Prostate gland (tissue), 2 donors: ENCODE measurements at regions not wholly inside any gene's neighbourhood (a gene's known extent, or its start where the extent isn't known, plus 50 kb on each side); places are given as distances from the start of the nearest gene placed in this dataset.

Experiments used
- DNase-seq: peaks from one replicate; pipeline ENCODE4 v3.0.0-alpha.2; 2019; ENCODE audit warnings: low spot score
- H3K27ac ChIP-seq, 2 donors: fragments of 200-600 bp; sonication (generic); 2 replicates each; pipeline ENCODE4 v1.5.1; 2017 to 2019
- H3K27me3 ChIP-seq: fragments of 200-600 bp; sonication (generic); replicated peaks from 2 replicates; pipeline ENCODE4 v1.5.1; 2019; ENCODE audit not compliant: insufficient read depth
- H3K36me3 ChIP-seq, 2 donors: fragments of 200-600 bp; sonication (generic); 1 replicate in 1 of 2; 2 replicates in 1 of 2; pipeline versions ENCODE4 v1.5.1 to v1.8.1; 2017 to 2019
- H3K4me1 ChIP-seq: fragments of 200-600 bp; sonication (generic); replicated peaks from 2 replicates; pipeline ENCODE4 v1.5.1; 2019
- H3K4me3 ChIP-seq, 2 donors: fragments of 200-600 bp; sonication (generic); 2 replicates each; pipeline ENCODE4 v1.5.1; 2017 to 2019
- H3K9me3 ChIP-seq: fragments of 200-600 bp; sonication (generic); 2 replicates; pipeline ENCODE4 v1.5.1; 2017
- POLR2A ChIP-seq: fragments of 450-650 bp; IDR thresholded peaks from one replicate; pipeline ENCODE4 v1.6.1; 2016; ENCODE audit warnings: antibody characterized with exemption, mild to moderate bottlenecking
- POLR2AphosphoS5 ChIP-seq: sonication (generic); formaldehyde crosslinking; IDR thresholded peaks from one replicate; pipeline ENCODE4 v1.6.1; 2017; ENCODE audit warnings: antibody characterized with exemption
- WGBS: methylation state at CpG from one replicate; pipeline ENCODE4 v1.1.5; 2018; 5-methylcytosine and 5-hydroxymethylcytosine counted together
- intact Hi-C: fragments of 100-400 bp; cut with DNase I; formaldehyde crosslinking; loops from one replicate; pipeline ENCODE4 v1.14.2; 2022
- TF ChIP-seq, protein P1 (sequence below), 4 experiments: fragments of 200-600 bp in 2 of 4; fragments of 450-650 bp in 2 of 4; sonication (generic) in 2 of 4; IDR thresholded peaks; 1 replicate in 3 of 4; 2 replicates in 1 of 4; pipeline ENCODE4 v1.5.1; 2016 to 2019; ENCODE audit warnings: antibody characterized with exemption in 4 of 4, mild to moderate bottlenecking in 2 of 4, moderate library complexity in 2 of 4

DNA sequence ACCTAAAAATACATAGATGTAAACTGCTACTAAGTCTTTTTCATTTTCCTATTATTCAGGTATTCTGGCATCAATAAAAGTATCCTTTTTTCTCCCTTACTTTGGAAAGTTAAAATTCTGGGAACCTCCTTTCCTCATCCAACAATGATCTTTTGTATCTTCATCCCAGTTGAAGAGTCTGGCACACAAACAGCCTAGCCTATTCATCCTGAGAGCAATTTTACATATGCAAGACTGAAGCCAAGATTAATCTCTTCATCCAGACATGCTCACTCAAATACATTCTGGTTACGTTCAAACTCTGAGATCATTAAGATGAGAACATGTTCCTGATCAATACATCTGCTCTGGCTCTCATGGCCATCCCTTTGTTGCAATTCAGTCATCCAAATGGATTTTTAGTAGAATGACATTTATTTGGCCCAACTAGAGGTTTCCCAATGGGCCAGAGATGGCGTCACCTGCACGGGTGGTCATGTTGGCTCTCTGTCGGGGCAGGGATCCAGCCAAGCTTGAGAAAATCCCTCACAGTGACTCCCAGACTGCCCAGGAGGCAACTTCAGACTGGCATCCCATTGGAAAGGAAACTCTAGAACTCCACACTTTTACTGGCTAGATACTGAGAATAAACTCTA, 135.3 kb upstream of the VCX2 start:
- H3K4me3 ChIP-seq, result no peak overlapping the region
- H3K36me3 ChIP-seq, result no peaks in the 10 kb centered on the region
- no peak for TF ChIP-seq POLR2AphosphoS5
- TF ChIP-seq, protein P1, sequence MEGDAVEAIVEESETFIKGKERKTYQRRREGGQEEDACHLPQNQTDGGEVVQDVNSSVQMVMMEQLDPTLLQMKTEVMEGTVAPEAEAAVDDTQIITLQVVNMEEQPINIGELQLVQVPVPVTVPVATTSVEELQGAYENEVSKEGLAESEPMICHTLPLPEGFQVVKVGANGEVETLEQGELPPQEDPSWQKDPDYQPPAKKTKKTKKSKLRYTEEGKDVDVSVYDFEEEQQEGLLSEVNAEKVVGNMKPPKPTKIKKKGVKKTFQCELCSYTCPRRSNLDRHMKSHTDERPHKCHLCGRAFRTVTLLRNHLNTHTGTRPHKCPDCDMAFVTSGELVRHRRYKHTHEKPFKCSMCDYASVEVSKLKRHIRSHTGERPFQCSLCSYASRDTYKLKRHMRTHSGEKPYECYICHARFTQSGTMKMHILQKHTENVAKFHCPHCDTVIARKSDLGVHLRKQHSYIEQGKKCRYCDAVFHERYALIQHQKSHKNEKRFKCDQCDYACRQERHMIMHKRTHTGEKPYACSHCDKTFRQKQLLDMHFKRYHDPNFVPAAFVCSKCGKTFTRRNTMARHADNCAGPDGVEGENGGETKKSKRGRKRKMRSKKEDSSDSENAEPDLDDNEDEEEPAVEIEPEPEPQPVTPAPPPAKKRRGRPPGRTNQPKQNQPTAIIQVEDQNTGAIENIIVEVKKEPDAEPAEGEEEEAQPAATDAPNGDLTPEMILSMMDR (IDR thresholded peaks at IDR 0.05), result no peak
- TF ChIP-seq POLR2A, result no peak
- H3K4me1 ChIP-seq, result no peaks in the 10 kb centered on the region
- intact Hi-C loops, result no loop called here
- no peaks in the 10 kb centered on the region for H3K27me3 ChIP-seq
- no peaks in the 10 kb centered on the region for H3K9me3 ChIP-seq
- WGBS, result 81% methylated on average over 4 of the region's 4 CpGs
- H3K27ac ChIP-seq, result no peak overlapping the region
- no peak for DNase-seq

DNA sequence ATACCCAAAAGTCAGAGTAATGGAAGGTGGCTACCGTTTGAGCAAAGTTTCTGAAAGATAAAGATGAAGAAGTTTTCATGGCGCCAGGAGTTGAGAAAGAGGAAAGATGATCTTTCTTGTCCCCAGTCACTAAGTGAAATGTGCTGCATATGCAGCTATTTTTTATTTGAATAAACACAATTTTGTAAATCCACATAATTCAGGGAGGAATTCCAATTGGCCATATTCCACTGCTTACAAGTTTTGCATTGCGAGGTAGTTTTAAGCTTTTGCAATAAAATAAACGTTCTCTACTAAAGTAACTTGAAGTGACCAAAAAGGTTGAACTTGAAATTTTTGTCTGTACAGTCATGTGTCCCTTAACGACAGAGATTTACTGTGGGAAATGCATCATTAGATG, 139.3 kb upstream of the VCX2 start:
- no peaks in the 10 kb centered on the region for H3K9me3 ChIP-seq
- H3K36me3 ChIP-seq, result no peaks in the 10 kb centered on the region
- no peak overlapping the region for H3K4me3 ChIP-seq
- no peak overlapping the region for H3K27ac ChIP-seq
- no peak for DNase-seq
- TF ChIP-seq, protein P1 (IDR thresholded peaks at IDR 0.05), result no peak
- TF ChIP-seq POLR2AphosphoS5 (no peak), POLR2A (no peak)
- no peaks in the 10 kb centered on the region for H3K27me3 ChIP-seq
- no peaks in the 10 kb centered on the region for H3K4me1 ChIP-seq
- intact Hi-C loops, result no loop called here
- 57% methylated on average over 5 of the region's 5 CpGs for WGBS

DNA sequence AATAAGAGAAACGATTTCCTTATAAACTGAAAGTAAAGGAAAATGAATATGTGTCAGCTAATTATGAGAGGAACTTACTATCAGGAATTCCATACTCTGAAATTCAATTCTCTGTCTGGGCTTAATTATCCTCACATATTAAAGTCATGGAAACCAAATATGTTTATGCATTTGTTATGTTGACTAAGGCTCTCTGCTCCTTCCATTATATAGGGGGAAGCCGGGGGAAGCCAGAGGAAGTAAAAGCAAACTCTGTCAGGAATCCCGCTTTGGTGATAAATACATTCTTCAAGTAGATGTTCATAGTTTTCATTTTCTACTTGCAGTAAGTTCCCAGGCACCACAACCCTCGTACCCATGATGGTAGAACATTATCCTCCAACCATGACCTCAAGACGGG, 142.8 kb upstream of the VCX2 start:
- intact Hi-C loops, result no loop called here
- Histone ChIP-seq H3K4me1 (no peaks in the 10 kb centered on the region), H3K9me3 (no peaks in the 10 kb centered on the region), H3K36me3 (no peaks in the 10 kb centered on the region), H3K4me3 (no peak overlapping the region), H3K27me3 (no peaks in the 10 kb centered on the region), H3K27ac (no peak overlapping the region)
- DNase-seq, result no peak
- whole genome bisulfite sequencing, result 88% methylated on average over 5 of the region's 5 CpGs
- TF ChIP-seq POLR2A (no peak), POLR2AphosphoS5 (no peak)
- TF ChIP-seq, protein P1 (IDR thresholded peaks at IDR 0.05), result no peak

DNA sequence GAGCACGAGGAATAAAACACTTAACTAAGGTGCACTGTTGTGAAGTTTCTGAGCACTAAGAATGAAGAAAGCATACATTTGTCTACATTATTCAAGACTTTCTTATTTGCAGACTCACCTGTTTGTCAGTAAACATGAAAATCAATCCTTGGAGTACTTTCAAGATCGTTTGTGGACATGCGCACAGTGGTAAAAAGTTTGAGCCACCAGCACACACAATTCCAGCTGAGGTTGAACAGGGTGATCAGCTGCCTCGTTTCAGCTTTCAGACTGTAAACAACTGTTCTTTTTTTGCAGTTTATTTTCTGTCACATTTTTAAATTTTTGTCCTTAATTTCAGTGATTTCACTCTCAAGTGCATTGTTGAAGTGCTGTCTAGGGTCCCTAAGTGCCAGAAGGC, 143.8 kb upstream of the VCX2 start:
- Histone ChIP-seq H3K4me3 (no peak overlapping the region), H3K9me3 (no peaks in the 10 kb centered on the region), H3K27ac (no peak overlapping the region), H3K4me1 (no peaks in the 10 kb centered on the region), H3K36me3 (no peaks in the 10 kb centered on the region), H3K27me3 (no peaks in the 10 kb centered on the region)
- no peak for DNase-seq
- intact Hi-C loops, result no loop called here
- no peak for TF ChIP-seq POLR2AphosphoS5
- TF ChIP-seq POLR2A, result no peak
- TF ChIP-seq, protein P1 (IDR thresholded peaks at IDR 0.05), result no peak
- 67% methylated on average over 4 of the region's 4 CpGs for WGBS

DNA sequence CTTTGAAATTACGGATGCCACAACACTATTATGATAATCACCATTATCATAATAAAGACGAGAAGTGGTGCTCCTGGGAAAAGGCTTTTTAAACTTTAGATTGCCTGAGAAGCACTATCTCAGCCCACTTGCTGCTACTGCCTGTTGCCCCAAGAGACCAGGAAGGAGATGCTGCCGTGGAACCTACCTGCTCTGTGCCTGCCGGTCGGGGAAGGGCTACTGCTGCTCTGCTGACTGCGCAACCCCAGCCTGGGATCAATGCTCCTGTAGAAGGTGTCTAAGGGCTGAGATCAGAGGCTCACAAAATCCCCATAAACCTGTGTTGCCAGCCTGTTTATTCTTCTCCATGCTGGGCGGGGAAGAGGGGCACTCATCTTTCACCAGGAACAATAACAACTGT, 145.3 kb upstream of the VCX3B start:
- no peaks in the 10 kb centered on the region for H3K9me3 ChIP-seq
- 60% methylated on average over 6 of the region's 7 CpGs for WGBS
- H3K27me3 ChIP-seq, result no peaks in the 10 kb centered on the region
- intact Hi-C loops, result no loop called here
- H3K4me3 ChIP-seq, result no peak overlapping the region
- DNase-seq, result no peak
- TF ChIP-seq POLR2AphosphoS5, result no peak
- no peak for TF ChIP-seq POLR2A
- TF ChIP-seq, protein P1 (IDR thresholded peaks at IDR 0.05), result no peak
- no peak overlapping the region for H3K27ac ChIP-seq
- no peaks in the 10 kb centered on the region for H3K36me3 ChIP-seq
- no peaks in the 10 kb centered on the region for H3K4me1 ChIP-seq
